Brain microvascular endothelial cell (primary cell): ENCODE measurements at regions not wholly inside any gene's neighbourhood (a gene's known extent, or its start where the extent isn't known, plus 50 kb on each side); places are given as distances from the start of the nearest gene placed in this dataset.

Experiments
- DNase-seq: peaks from one replicate; pipeline ENCODE4 v3.0.0-alpha.2; 2020
- H3K27ac ChIP-seq: fragments of 250-450 bp; sonication (Bioruptor Pico); 2 replicates; pipeline ENCODE4 v1.5.1; 2020; ENCODE audit warnings: mild to moderate bottlenecking, moderate library complexity
- H3K27me3 ChIP-seq: fragments of 250-450 bp; sonication (Bioruptor Pico); replicated peaks from 2 replicates; pipeline ENCODE4 v1.5.1; 2020; ENCODE audit warnings: mild to moderate bottlenecking
- H3K36me3 ChIP-seq: fragments of 250-450 bp; sonication (Bioruptor Pico); replicated peaks from 2 replicates; pipeline ENCODE4 v1.5.1; 2020; ENCODE audit warnings: mild to moderate bottlenecking
- H3K4me3 ChIP-seq: 2 replicates; pipeline ENCODE4 v1.5.1; 2011; ENCODE audit warnings: low read depth, mild to moderate bottlenecking, control low read depth, low read length, moderate library complexity
- CTCF ChIP-seq: IDR thresholded peaks from 2 replicates; pipeline ENCODE4 v1.5.1; 2011; ENCODE audit warnings: low read depth, mild to moderate bottlenecking, moderate library complexity, low read length, control low read depth, inconsistent platforms; ENCODE audit errors: missing control alignments
- in situ Hi-C: cut with HindIII; loops from 2 replicates; pipeline ENCODE4 v1.10.0; 2017; ENCODE audit warnings: low sequenced_read_pairs, low pct_ligation_motif_present

- Histone ChIP-seq H3K36me3 (no peaks in the 10 kb centered on the region), H3K27me3 (no peaks in the 10 kb centered on the region), H3K27ac (no peak overlapping the region), H3K4me3 (no peak overlapping the region)
- no peak for TF ChIP-seq CTCF
- no peak for DNase-seq
- in situ Hi-C loops = no loop called here
Observed at GRCh38 chr18:45374878-45375630, 240.2 kb upstream of the SLC14A2 start.

- no peaks in the 10 kb centered on the region for H3K27me3 ChIP-seq
- no peak overlapping the region for H3K4me3 ChIP-seq
- H3K36me3 ChIP-seq = no peaks in the 10 kb centered on the region
- H3K27ac ChIP-seq = no peak overlapping the region
- TF ChIP-seq CTCF = no peak
- no peak for DNase-seq
- in situ Hi-C loops = no loop called here
Observed at GRCh38 chr18:45376193-45376592, 239.1 kb upstream of the SLC14A2 start.

- Histone ChIP-seq H3K27me3 (no peaks in the 10 kb centered on the region), H3K4me3 (no peak overlapping the region), H3K27ac (no peak overlapping the region), H3K36me3 (no peaks in the 10 kb centered on the region)
- no peak for TF ChIP-seq CTCF
- in situ Hi-C loops = no loop called here
- DNase-seq = no peak
Observed at GRCh38 chr18:45378308-45378707, 237.0 kb upstream of the SLC14A2 start.

- no peak for DNase-seq
- TF ChIP-seq CTCF = no peak
- Histone ChIP-seq H3K27me3 (no peaks in the 10 kb centered on the region), H3K27ac (no peak overlapping the region), H3K4me3 (no peak overlapping the region), H3K36me3 (no peaks in the 10 kb centered on the region)
- in situ Hi-C loops = no loop called here
Observed at GRCh38 chr18:45378933-45379332, 236.3 kb upstream of the SLC14A2 start.

- no peaks in the 10 kb centered on the region for H3K27me3 ChIP-seq
- no peaks in the 10 kb centered on the region for H3K36me3 ChIP-seq
- in situ Hi-C loops = no loop called here
- TF ChIP-seq CTCF = no peak
- no peak overlapping the region for H3K27ac ChIP-seq
- DNase-seq = no peak
- no peak overlapping the region for H3K4me3 ChIP-seq
Observed at GRCh38 chr18:45379903-45380302, 235.4 kb upstream of the SLC14A2 start.

- no peaks in the 10 kb centered on the region for H3K36me3 ChIP-seq
- in situ Hi-C loops = no loop called here
- no peak for DNase-seq
- no peaks in the 10 kb centered on the region for H3K27me3 ChIP-seq
- no peak overlapping the region for H3K4me3 ChIP-seq
- H3K27ac ChIP-seq = no peak overlapping the region
- TF ChIP-seq CTCF = no peak
Observed at GRCh38 chr18:45381282-45381681, 234.0 kb upstream of the SLC14A2 start.
